Effector memory CD4-positive, alpha-beta T cell (primary cell): ENCODE measurements at regions not wholly inside any gene's neighbourhood (a gene's known extent, or its start where the extent isn't known, plus 50 kb on each side); places are given as distances from the start of the nearest gene placed in this dataset.

ENCODE experiments used
- DNase-seq, 3 donors: peaks; one replicate each; pipeline ENCODE4 v3.0.0-alpha.2; 2020
- H3K27ac ChIP-seq: 2 replicates; pipeline ENCODE4 v1.7.0; 2013; ENCODE audit warnings: mild to moderate bottlenecking, low read length, moderate library complexity; ENCODE audit not compliant: insufficient read depth, poor library complexity, severe bottlenecking
- H3K27me3 ChIP-seq: replicated peaks from 2 replicates; pipeline ENCODE4 v1.7.0; 2013; ENCODE audit warnings: mild to moderate bottlenecking, low read length; ENCODE audit not compliant: insufficient read depth, control insufficient read depth, poor library complexity, severe bottlenecking
- H3K36me3 ChIP-seq: 2 replicates; pipeline ENCODE4 v1.7.0; 2013; ENCODE audit warnings: mild to moderate bottlenecking, low read length, moderate library complexity; ENCODE audit not compliant: control insufficient read depth, insufficient read depth
- H3K4me1 ChIP-seq: 2 replicates; pipeline ENCODE4 v1.7.0; 2013; ENCODE audit warnings: low read length, mild to moderate bottlenecking; ENCODE audit not compliant: control insufficient read depth, insufficient read depth, poor library complexity, severe bottlenecking
- H3K4me3 ChIP-seq: 2 replicates; pipeline ENCODE4 v1.7.0; 2013; ENCODE audit warnings: low read length, low read depth, mild to moderate bottlenecking; ENCODE audit not compliant: insufficient read depth, poor library complexity, severe bottlenecking
- H3K9me3 ChIP-seq: 2 replicates; pipeline ENCODE4 v1.7.0; 2013; ENCODE audit warnings: mild to moderate bottlenecking, low read length, moderate library complexity; ENCODE audit not compliant: control insufficient read depth

- no peak for DNase-seq
- Histone ChIP-seq H3K36me3 (no peaks in the 10 kb centered on the region), H3K9me3 (no peaks in the 10 kb centered on the region), H3K27me3 (no peaks in the 10 kb centered on the region), H3K4me3 (no peak overlapping the region), H3K27ac (no peak overlapping the region), H3K4me1 (no peaks in the 10 kb centered on the region)
Measured at GRCh38 chr4:20565075-20565721, 135.1 kb upstream of the PACRGL start.

- Histone ChIP-seq H3K36me3 (no peaks in the 10 kb centered on the region), H3K27ac (no peak overlapping the region), H3K27me3 (no peaks in the 10 kb centered on the region), H3K9me3 (no peaks in the 10 kb centered on the region), H3K4me1 (no peaks in the 10 kb centered on the region), H3K4me3 (no peak overlapping the region)
- no peak for DNase-seq
Measured at GRCh38 chr4:20570981-20571715, 129.1 kb upstream of the PACRGL start.

GRCh38 chr4:20572976-20573375, 127.3 kb upstream of the PACRGL start:
- Histone ChIP-seq H3K4me3 (no peak overlapping the region), H3K36me3 (no peaks in the 10 kb centered on the region), H3K27me3 (no peaks in the 10 kb centered on the region), H3K9me3 (no peaks in the 10 kb centered on the region), H3K4me1 (no peaks in the 10 kb centered on the region), H3K27ac (no peak overlapping the region)
- no peak for DNase-seq

- Histone ChIP-seq H3K4me3 (no peak overlapping the region), H3K4me1 (no peaks in the 10 kb centered on the region), H3K27me3 (no peaks in the 10 kb centered on the region), H3K9me3 (no peaks in the 10 kb centered on the region), H3K27ac (no peak overlapping the region), H3K36me3 (no peaks in the 10 kb centered on the region)
- DNase-seq, result no peak
Measured at GRCh38 chr4:20574986-20575385, 125.3 kb upstream of the PACRGL start.

- H3K27ac ChIP-seq, result no peak overlapping the region
- no peak for DNase-seq
- H3K36me3 ChIP-seq, result no peaks in the 10 kb centered on the region
- no peak overlapping the region for H3K4me3 ChIP-seq
- H3K27me3 ChIP-seq, result no peaks in the 10 kb centered on the region
- H3K9me3 ChIP-seq, result no peaks in the 10 kb centered on the region
- H3K4me1 ChIP-seq, result no peaks in the 10 kb centered on the region
Measured at GRCh38 chr4:20575486-20575885, 124.8 kb upstream of the PACRGL start.

- Histone ChIP-seq H3K27me3 (no peaks in the 10 kb centered on the region), H3K4me3 (no peak overlapping the region), H3K9me3 (no peaks in the 10 kb centered on the region), H3K27ac (no peak overlapping the region), H3K4me1 (no peaks in the 10 kb centered on the region), H3K36me3 (no peaks in the 10 kb centered on the region)
- no peak for DNase-seq
Measured at GRCh38 chr4:20576861-20577260, 123.4 kb upstream of the PACRGL start.

- no peak overlapping the region for H3K27ac ChIP-seq
Measured at GRCh38 chr4:20577702-20578101, 122.6 kb upstream of the PACRGL start.

GRCh38 chr4:20580907-20581306, 119.4 kb upstream of the PACRGL start:
- Histone ChIP-seq H3K9me3 (no peaks in the 10 kb centered on the region), H3K27ac (no peak overlapping the region), H3K27me3 (no peaks in the 10 kb centered on the region), H3K4me1 (no peaks in the 10 kb centered on the region), H3K4me3 (no peak overlapping the region), H3K36me3 (no peaks in the 10 kb centered on the region)
- no peak for DNase-seq

More at GRCh38 chr4:20577702-20578101, 122.6 kb upstream of the PACRGL start:
- no peak for DNase-seq
- Histone ChIP-seq H3K9me3 (no peaks in the 10 kb centered on the region), H3K27me3 (no peaks in the 10 kb centered on the region), H3K4me1 (no peaks in the 10 kb centered on the region), H3K4me3 (no peak overlapping the region), H3K36me3 (no peaks in the 10 kb centered on the region)

- H3K36me3 ChIP-seq, result no peaks in the 10 kb centered on the region
- H3K4me3 ChIP-seq, result no peak overlapping the region
- H3K27me3 ChIP-seq, result no peaks in the 10 kb centered on the region
- H3K4me1 ChIP-seq, result no peaks in the 10 kb centered on the region
- H3K27ac ChIP-seq, result no peak overlapping the region
- no peaks in the 10 kb centered on the region for H3K9me3 ChIP-seq
- DNase-seq, result no peak
Measured at GRCh38 chr4:20589436-20589835, 110.8 kb upstream of the PACRGL start.

- no peaks in the 10 kb centered on the region for H3K4me1 ChIP-seq
- H3K36me3 ChIP-seq, result no peaks in the 10 kb centered on the region
- H3K9me3 ChIP-seq, result no peaks in the 10 kb centered on the region
- DNase-seq, result no peak
- H3K4me3 ChIP-seq, result no peak overlapping the region
- H3K27ac ChIP-seq, result no peak overlapping the region
- no peaks in the 10 kb centered on the region for H3K27me3 ChIP-seq
Measured at GRCh38 chr4:20590849-20591248, 109.4 kb upstream of the PACRGL start.
